K562 (cell line): ENCODE measurements at regions not wholly inside any gene's neighbourhood (a gene's known extent, or its start where the extent isn't known, plus 50 kb on each side); places are given as distances from the start of the nearest gene placed in this dataset.

Source experiments
- ATAC-seq: fragments of 200-7000 bp; cut with Tn5 transposase; 3 replicates; pipeline ENCODE4 v1.9.1; 2020; ENCODE audit warnings: moderate library complexity
- BruUV-seq: library from RNA; stranded (reverse); fragments of 400-500 nt; replicated peaks from 2 replicates; lab custom pipeline; 2021; lab: Mats Ljungman, UMichigan
- CTCF ChIA-PET: fragments of 300-600 bp; formaldehyde crosslinking; extraction: SDS; loops from one replicate; lab custom pipeline; 2021; ENCODE audit warnings: low intra/inter-chr PET ratio; lab: Yijun Ruan, JAX
- POLR2A ChIA-PET: fragments of 300-600, 350-650 bp; sonication (Branson Sonifier 250); formaldehyde crosslinking; extraction: SDS; loops from one replicate; lab custom pipeline; 2021; ENCODE audit warnings: antibody characterized with exemption, inconsistent platforms; lab: Yijun Ruan, JAX
- DNase-seq, 4 experiments: peaks; one replicate each; pipeline versions ENCODE4 v3.0.0 to v3.0.0-alpha.2; 2011 to 2018; ENCODE audit warnings: low spot score in 3 of 4, mixed read lengths in 3 of 4; ENCODE audit errors: extremely low read depth in 1 of 4
- FAIRE-seq: peaks from 2 replicates; lab custom pipeline; 2011; peaks lifted over from hg19 to GRCh38; lab: Jason Lieb, UNC
- H2AFZ ChIP-seq: 2 replicates; pipeline ENCODE4 v1.6.0; 2011; ENCODE audit warnings: low read depth, low read length, control low read depth, inconsistent platforms
- H3K27ac ChIP-seq: fragments of 200-600 bp; 3 replicates; pipeline ENCODE4 v1.8.0; 2011; ENCODE audit warnings: low read depth, mild to moderate bottlenecking, control low read depth, inconsistent platforms, low read length, moderate library complexity, mixed read lengths; ENCODE audit errors: extremely low read depth
- H3K27me3 ChIP-seq, 2 experiments: fragments of 300-600 bp in 1 of 2; 2 replicates in 1 of 2; 3 replicates in 1 of 2; pipeline versions ENCODE4 v1.6.0 to v1.8.0; 2011; ENCODE audit warnings: inconsistent platforms in 2 of 2, low read length in 2 of 2, mild to moderate bottlenecking in 1 of 2, mixed read lengths in 1 of 2, moderate library complexity in 1 of 2; ENCODE audit not compliant: control insufficient read depth in 2 of 2, insufficient read depth in 2 of 2
- H3K36me3 ChIP-seq: fragments of 300-600 bp; 3 replicates; pipeline ENCODE4 v1.8.0; 2011; ENCODE audit warnings: mild to moderate bottlenecking, low read length, inconsistent platforms; ENCODE audit not compliant: control insufficient read depth, insufficient read depth
- H3K4me1 ChIP-seq, 2 experiments: fragments of 200-600 bp in 1 of 2; replicated peaks in 1 of 2; 2 replicates in 1 of 2; 3 replicates in 1 of 2; pipeline versions ENCODE4 v1.5.1 to v1.8.0; 2011; ENCODE audit warnings: inconsistent platforms in 2 of 2, low read length in 2 of 2, mild to moderate bottlenecking in 1 of 2, mixed read lengths in 1 of 2, moderate library complexity in 1 of 2; ENCODE audit not compliant: control insufficient read depth in 2 of 2, insufficient read depth in 2 of 2
- H3K4me2 ChIP-seq: 2 replicates; pipeline ENCODE4 v1.6.1; 2011; ENCODE audit warnings: low read length, control low read depth, inconsistent platforms, mixed read lengths; ENCODE audit not compliant: insufficient read depth
- H3K4me3 ChIP-seq: fragments of 200-600 bp; sonication (generic), shearing (Covaris generic); 2 replicates; pipeline ENCODE4 v1.5.1; 2016; ENCODE audit warnings: control low read depth, inconsistent platforms
- H3K79me2 ChIP-seq: fragments of 200-600 bp; 3 replicates; pipeline ENCODE4 v1.8.0; 2011; ENCODE audit warnings: low read length, inconsistent platforms; ENCODE audit not compliant: control insufficient read depth, insufficient read depth
- H3K9ac ChIP-seq, 2 experiments: 2 replicates each; pipeline versions ENCODE4 v1.6.0 to v1.6.1; 2011; ENCODE audit warnings: low read depth in 2 of 2, low read length in 2 of 2, control low read depth in 1 of 2, inconsistent platforms in 1 of 2, mild to moderate bottlenecking in 1 of 2, mixed read lengths in 1 of 2; ENCODE audit not compliant: insufficient read depth in 1 of 2
- H3K9me1 ChIP-seq: one replicate; pipeline ENCODE4 v1.6.0; 2011; ENCODE audit warnings: inconsistent platforms, mild to moderate bottlenecking, low read length, moderate library complexity; ENCODE audit not compliant: control insufficient read depth, insufficient read depth
- H3K9me3 ChIP-seq: replicated peaks from 2 replicates; pipeline ENCODE4 v1.5.1; 2011; ENCODE audit warnings: low read depth, low read length, inconsistent platforms; ENCODE audit not compliant: control insufficient read depth, insufficient read depth
- H4K20me1 ChIP-seq: replicated peaks from 2 replicates; pipeline ENCODE4 v1.6.1; 2011; ENCODE audit warnings: low read length, inconsistent platforms, mixed read lengths; ENCODE audit not compliant: control insufficient read depth, insufficient read depth
- CBFA2T2 ChIP-seq: fragments of 450-650 bp; conservative IDR thresholded peaks from 2 replicates; pipeline ENCODE4 v1.6.1; 2017; ENCODE audit warnings: mild to moderate bottlenecking
- GTF2F1 ChIP-seq: IDR thresholded peaks from 2 replicates; pipeline ENCODE4 v1.6.1; 2011; ENCODE audit warnings: low read depth, low read length, improper control_type of control experiment
- HDGF ChIP-seq: fragments of 450-650 bp; IDR thresholded peaks from 2 replicates; pipeline ENCODE4 v1.6.1; 2016
- LEF1 ChIP-seq: fragments of 450-650 bp; IDR thresholded peaks from 2 replicates; pipeline ENCODE4 v1.6.1; 2016; ENCODE audit warnings: mild to moderate bottlenecking
- MCM7 ChIP-seq, 2 experiments: fragments of 450-650 bp; IDR thresholded peaks; 2 replicates each; pipeline ENCODE4 v1.6.1; 2016 to 2018
- MNT ChIP-seq, 2 experiments: fragments of 450-650 bp; conservative IDR thresholded peaks; 2 replicates each; pipeline ENCODE4 v1.6.1; 2017; ENCODE audit warnings: mild to moderate bottlenecking in 2 of 2, moderate library complexity in 2 of 2
- NFIX ChIP-seq: fragments of 250-450 bp; sonication (Bioruptor Pico); IDR thresholded peaks from 2 replicates; pipeline ENCODE4 v1.4.0; 2020; ENCODE audit warnings: low read depth, mild to moderate bottlenecking, moderate library complexity
- PHF21A ChIP-seq: fragments of 450-650 bp; IDR thresholded peaks from 2 replicates; pipeline ENCODE4 v1.6.1; 2017; ENCODE audit warnings: low read depth, borderline replicate concordance
- POLR3G ChIP-seq: IDR thresholded peaks from 2 replicates; pipeline ENCODE4 v1.6.1; 2011; ENCODE audit not compliant: insufficient read length, insufficient replicate concordance; ENCODE audit errors: extremely low read depth
- WGBS: fragments of 100-300 bp; shearing (Covaris generic); methylation state at CpG from one replicate; pipeline ENCODE4 v1.1.6; 2016; ENCODE audit warnings: low coverage, mixed read lengths; ENCODE audit not compliant: insufficient coverage; ENCODE audit errors: missing lambda C conversion rate; 5-methylcytosine and 5-hydroxymethylcytosine counted together
- in situ Hi-C: fragments of 300-500 bp; cut with MboI; formaldehyde crosslinking; loops from 4 replicates; pipeline ENCODE4 v1.15.0; 2018; ENCODE audit warnings: inconsistent platforms, mixed read lengths
- intact Hi-C: fragments of 100-400 bp; cut with micrococcal nuclease; formaldehyde crosslinking; loops from 2 replicates; pipeline ENCODE4 v1.14.2; 2022

GRCh38 chr11:35873721-35874120 lies 70.1 kb upstream of the LDLRAD3 start (continued):
- TF ChIP-seq MNT (conservative IDR thresholded peaks at IDR 0.05) (no peak), LEF1 (no peak), POLR3G (no peak), PHF21A (no peak), HDGF (no peak), CBFA2T2 (no peak), MCM7 (IDR thresholded peaks at IDR 0.05) (no peak)

- TF ChIP-seq NFIX (CRISPR knock-in tag) (no peak), GTF2F1 (no peak)
- H3K27me3 ChIP-seq = peaks cover 3 to 17% of the 10 kb centered on the region in 2 experiments; a peak in 3 of 5 replicates
- ChIA-PET CTCF (no interaction called here), POLR2A (interaction anchor here (0.7 kb wide), 1 partner anchor 53 kb away, joined by 3 read pairs; no protein-coding TSS in a partner anchor)
- H3K9me3 ChIP-seq = no peaks in the 10 kb centered on the region
- BruUV-seq = no TSS peak
- no peak overlapping the region for H3K9ac ChIP-seq
- no peak overlapping the region for H3K4me2 ChIP-seq
- no peaks in the 10 kb centered on the region for H3K9me1 ChIP-seq
- H3K36me3 ChIP-seq = no peaks in the 10 kb centered on the region
- H3K79me2 ChIP-seq = no peaks in the 10 kb centered on the region
- no peak overlapping the region for H3K4me3 ChIP-seq
- intact Hi-C loops (no loop called here), in situ Hi-C loops (no loop called here)
- ATAC-seq (no peak), FAIRE-seq (no peak), DNase-seq (no peak)
- no peaks in the 10 kb centered on the region for H3K4me1 ChIP-seq
- no peak overlapping the region for H2AFZ ChIP-seq
- WGBS = 0% methylated on average over 7 of the region's 7 CpGs
- no peaks in the 10 kb centered on the region for H4K20me1 ChIP-seq
- no peak overlapping the region for H3K27ac ChIP-seq
Measured at GRCh38 chr11:35874751-35875450, 69.0 kb upstream of the LDLRAD3 start.
